HL-60/S4 treated with retinoic acid at 250 ng/mL for 4 days and 3 days (cell line): ENCODE measurements at regions not wholly inside any gene's neighbourhood (a gene's known extent, or its start where the extent isn't known, plus 50 kb on each side); places are given as distances from the start of the nearest gene placed in this dataset.

Source experiments
- in situ Hi-C: fragments of 300-500 bp; cut with MboI; formaldehyde crosslinking; loops from 2 replicates; pipeline ENCODE4 v1.7.0; 2022; ENCODE audit warnings: low sequenced_read_pairs

DNA sequence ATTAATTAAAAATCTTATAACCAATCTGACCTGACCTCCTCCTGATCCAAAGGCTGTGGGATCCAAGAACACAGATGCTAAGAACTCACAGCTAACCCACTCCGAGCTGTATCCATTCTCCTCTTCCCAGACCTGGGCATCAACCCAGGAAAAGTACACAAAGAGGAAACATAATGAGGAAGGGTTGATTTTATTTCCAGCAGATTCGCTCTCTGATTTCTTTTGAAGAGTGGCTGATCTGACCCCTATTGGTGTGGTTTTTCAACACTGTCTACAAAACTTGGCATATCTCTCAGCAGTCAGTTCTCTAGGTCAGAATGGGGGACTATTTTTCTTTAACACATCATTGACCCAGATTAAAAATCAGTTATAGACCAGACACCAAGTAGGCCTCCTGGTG lies 201.9 kb upstream of the UBASH3B start:
- in situ Hi-C loops = no loop called here

DNA sequence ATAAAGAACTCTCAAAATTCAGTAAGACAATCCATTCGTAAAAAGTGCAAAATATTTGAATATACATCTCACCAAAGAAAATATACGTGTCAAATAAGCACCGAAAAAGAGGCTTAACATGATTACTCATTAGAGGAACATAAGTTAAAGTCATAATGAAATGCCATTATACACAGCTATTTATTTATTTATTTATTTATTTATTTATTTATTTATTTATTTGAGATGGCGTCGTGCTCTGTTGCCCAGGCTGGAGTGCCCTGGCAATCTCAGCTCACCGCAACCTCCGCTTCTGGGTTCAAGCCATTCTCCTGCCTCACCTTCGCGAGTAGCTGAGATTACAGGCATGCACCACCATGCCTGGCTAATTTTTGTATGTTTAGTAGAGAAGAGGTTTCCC lies 203.6 kb upstream of the UBASH3B start:
- in situ Hi-C loops = no loop called here

DNA sequence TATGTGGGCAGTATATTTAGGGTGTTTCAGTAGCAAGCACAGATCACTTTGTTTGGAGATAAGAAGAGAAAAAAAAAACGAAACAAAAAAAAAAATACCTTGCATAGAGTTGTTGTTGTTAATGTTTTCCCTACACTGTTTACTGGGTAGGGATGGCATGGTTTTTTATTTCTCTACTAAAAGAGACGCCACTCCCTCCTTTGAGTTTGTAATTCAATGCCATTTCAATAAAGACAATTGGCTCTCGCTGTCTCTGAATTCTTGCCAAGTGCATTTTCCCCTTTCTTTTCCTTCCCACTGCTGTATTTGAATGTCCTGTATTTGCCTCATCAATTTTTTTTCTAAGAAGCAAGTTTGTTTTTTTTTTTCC lies 213.9 kb upstream of the UBASH3B start:
- in situ Hi-C loops = no loop called here

DNA sequence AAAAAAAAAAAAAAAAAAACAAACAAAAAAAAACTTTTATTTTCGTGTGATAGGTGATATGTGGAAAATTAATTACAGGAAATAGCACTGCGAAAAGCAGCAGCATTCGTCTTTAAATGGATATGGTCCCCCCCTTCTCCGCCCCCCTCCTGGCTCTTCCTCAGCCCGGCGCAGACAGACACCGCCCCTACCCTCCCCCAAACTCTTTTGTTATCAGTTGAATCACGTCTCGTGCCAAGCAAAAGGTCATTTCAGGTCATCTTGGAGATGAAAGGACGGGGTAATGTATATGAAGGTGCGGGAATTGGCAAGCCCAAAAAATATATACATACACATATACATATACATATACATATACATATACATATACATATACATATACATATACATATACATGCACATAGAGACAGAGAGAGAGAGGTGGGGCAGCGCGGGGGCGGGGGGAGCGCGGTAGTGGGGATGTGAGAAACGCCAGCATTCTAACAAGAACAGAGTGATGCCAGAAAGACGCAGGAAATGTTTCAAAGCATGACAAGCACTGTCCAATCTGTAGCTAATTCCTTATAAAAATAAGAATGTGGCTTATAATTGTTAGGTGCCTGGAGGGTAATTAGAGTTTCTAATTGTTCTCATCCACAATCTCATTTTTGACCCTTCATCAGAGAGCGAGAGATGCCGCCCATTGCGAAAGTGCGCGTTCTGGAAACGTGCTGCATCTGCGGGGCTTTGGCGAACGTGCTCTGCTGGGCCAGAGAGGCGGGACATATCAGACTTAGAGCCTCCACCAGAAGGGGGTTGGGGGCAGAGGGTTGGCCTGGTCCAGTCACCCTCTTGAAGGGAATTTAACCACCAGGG lies 214.5 kb upstream of the UBASH3B start:
- in situ Hi-C loops = no loop called here

DNA sequence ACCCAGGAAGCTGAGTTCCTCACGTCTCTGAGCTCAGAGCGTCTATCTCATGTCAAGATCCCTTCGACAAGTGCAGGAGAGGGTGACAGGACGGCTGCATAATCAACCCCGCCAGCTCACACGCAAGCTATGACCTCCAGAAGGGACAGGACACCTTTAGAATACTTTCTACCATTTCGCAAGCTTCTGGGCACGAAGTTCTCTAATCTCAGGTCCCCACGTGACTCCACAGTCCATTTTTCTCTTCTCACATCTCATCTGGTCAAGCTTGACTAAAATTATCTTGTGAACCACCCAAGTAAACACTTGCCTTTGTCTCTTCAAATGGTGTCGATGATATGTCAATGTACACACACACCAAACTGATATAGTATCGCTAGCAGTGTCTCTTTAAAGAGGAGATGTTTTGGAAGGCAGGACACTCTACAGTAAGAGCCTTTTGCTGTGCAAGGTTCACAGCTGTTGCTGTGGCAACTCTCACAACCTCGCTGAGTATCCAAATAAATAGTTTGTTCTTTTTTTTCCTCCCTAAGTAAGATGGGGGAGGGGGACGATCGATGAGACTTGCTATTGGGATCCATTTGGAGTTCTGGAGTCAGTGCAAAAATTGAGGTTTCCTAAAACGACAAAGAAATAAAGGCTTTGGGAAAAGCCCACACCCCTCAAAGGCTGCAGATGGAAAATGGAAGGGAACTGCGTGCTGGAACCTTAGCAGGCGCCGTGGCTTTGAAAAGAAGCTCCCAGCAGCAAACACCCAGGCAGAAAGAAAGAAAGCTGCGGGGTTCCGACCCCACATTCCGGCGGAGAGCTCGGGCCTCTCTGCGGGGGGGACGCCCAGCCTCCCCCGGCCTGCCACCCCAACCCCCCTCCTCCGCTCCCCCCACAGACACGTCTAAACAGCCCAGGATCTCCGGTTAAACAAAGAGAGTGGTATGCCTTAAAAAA lies 215.4 kb upstream of the UBASH3B start:
- in situ Hi-C loops = no loop called here

DNA sequence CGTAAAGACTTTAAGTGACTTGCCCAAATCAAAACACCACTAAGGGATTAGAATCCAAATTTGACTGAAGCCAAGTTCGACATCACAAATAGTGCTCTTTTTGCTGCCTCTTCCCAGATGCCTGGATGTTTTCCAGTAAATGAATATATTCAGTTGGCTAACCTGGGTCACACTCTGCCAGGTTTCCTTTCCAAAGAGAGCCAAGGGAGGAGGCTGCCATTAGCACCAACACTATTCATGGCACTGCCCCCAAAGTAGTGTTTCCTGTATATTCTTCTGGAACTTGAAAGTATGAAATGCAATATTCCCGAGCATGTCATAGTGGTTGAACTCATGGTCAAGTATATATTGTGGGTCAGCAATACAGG lies 219.3 kb upstream of the UBASH3B start:
- in situ Hi-C loops = no loop called here

DNA sequence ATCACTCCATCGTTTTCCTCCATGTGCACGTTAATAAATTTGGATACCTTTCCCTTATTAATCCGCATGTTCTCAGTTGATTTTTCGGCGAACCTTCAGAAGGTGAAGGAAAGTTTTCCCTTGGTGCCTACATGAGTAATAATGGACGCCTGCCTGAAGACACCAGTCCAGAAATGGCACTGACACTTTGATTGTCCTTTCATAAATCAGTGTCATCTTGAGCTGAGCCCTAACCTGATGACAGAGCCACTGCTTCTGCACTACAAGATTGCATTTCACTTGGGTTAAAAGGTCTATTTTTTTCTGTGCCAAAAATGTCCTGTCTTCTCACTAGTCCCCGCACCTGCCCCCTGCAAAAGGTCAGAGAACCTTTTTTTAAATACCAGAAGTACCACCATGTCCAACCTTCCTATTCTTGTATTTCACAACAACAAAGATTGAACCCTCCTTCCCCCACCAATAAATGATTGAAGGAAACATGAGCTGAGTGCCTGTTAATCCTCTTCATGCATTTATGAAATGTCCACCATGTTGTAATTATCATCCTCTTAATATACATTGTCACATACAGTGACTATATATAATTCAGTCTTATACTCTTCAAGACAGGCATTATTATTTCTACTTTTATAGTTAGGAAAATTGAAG lies 219.9 kb upstream of the UBASH3B start:
- in situ Hi-C loops = no loop called here

DNA sequence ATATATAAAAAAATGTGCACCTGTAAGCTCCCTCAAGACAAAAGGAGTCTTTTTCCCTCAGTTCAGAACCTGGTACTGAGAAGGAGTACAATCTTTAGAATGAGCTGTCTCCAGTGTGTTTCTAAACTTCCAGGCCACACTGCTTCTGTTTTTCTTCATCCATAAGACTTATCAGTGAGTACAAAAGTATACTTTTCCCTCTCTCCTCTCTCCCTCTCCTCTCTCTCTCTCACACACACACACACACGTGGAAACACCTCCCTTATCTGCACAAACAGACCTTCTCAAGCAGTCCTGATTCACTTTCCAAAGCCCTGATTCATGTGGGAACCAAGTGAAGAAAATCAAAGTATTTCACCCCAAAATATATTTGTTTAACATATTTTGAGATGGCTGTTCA lies 220.7 kb upstream of the UBASH3B start:
- in situ Hi-C loops = no loop called here

DNA sequence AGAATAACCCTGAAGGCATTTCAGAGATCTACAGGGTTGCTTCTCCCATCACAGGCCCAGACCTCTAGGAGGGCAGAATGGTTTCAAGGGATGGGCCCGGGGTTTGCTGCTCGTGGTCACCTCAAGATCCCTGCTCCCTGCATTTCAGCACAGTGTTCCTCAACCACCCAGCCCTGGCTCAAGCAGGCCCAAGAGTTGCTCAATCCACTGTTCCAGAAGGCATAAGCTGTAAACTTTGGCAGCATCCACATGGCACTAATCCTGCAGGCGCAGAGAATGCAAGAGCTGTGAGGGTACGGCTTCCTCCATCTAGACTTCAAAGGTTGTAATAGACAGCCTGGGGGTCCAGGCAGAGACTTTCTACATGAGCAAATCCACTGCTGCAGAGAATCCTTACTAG lies 225.0 kb upstream of the UBASH3B start:
- in situ Hi-C loops = no loop called here

DNA sequence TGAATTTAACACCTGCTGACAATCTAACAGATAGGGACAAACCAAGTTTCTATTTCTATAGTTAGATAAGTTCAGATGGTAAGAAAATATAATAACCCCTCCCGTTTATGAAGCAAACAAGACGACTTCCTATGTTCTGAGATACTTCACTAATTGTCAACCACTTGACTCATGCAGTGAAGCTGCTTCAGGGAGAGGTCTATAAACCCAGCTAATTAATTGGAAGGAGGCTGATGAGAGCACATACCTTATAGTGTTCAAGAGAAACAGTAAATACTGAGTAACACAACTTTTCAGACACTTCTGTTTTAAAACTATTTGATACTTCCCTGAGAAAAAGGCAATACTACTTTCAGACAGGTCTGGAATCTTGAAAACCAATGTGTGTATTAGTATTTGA lies 229.4 kb upstream of the UBASH3B start:
- in situ Hi-C loops = no loop called here

DNA sequence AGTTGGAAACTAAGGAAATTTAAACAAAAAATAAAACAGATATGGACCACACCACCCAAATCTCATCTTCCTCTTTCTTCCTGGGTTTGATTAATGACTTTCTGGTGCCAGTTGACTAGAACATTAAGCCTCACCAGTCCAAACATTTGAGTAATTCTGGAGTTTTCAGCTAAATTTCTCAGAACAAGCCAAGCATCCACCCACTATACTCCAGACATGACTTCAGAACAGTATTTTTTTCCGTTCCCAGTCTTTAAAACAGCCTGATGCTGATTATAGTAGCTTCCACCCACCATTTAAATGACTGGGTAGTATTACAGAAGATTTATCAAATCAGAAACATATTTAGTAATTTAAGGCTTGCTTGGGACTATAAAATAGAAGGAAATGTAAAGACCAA lies 230.9 kb upstream of the UBASH3B start:
- in situ Hi-C loops = no loop called here

DNA sequence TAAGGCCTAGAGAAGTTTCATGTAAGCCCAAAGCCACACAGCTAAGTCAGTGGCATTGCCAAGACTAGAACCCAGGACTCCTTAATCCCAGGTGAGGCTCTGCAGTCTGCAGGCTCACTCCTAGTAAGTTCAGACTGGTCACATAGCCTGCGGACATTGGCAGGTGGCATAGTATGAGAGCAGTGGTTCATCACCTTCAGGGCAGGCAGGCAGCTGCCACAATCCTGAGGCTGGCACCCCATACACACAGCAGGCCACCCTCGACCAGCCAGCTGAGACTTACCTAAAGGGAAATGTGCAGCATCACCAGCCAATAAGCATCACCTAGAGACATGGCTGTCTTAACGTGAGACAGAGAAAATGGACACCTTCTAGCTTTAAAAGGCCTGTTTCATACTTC lies 231.6 kb upstream of the UBASH3B start:
- in situ Hi-C loops = no loop called here

DNA sequence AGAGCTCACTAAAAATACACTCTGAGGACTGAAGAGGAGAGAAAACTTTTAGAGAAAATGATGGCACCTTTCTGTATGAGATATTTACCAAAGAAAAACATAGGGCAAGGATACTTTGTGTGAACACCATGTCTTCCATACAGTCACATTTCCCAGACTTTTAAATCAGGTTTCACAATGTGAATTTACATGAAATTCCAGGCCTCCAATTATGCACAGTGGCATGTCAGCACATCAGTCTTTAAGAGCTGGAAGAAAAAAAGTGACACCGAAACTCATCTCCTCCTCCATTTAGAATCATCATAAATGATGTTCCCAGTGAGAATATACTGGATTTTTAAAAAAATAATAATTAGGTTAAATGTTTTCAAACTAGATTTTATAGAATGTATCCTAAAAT lies 232.2 kb upstream of the UBASH3B start:
- in situ Hi-C loops = no loop called here

DNA sequence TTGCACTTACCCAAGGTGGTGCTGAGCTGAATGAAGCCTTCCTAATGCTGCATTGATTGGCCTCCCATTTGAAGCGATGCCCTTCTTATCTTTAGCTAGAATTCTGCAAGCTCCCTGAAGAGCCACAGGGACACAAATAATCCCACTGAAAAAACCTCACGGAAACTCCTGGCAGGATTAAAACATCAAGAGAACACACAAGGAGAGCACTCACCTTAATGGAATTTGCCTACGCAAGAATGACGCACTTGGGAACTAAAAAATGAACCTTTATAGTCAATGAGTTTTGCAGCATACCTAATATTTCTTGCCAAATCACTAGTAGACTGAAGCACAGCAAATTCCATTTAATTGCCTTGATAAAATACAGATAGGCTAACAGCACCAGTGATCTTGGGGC lies 232.8 kb upstream of the UBASH3B start:
- in situ Hi-C loops = no loop called here

DNA sequence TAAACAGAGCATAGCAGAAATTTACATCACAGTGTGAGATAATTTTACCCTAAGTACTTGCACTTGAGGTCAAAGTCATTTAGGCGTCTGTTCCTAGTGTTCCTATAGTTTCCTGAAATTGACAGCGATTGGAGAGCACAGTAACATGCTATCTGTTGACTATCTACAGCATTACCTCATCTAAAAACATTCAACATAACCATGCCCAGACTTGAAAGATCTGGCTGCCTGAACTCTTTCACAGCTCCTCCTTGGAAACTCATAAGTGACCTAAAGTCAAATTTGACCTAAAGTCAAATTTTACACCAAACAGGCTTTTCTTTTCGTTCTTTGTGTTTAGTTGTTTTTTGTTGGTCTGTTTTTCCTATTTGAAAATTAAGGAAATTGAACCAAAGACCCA lies 233.8 kb upstream of the UBASH3B start:
- in situ Hi-C loops = no loop called here

DNA sequence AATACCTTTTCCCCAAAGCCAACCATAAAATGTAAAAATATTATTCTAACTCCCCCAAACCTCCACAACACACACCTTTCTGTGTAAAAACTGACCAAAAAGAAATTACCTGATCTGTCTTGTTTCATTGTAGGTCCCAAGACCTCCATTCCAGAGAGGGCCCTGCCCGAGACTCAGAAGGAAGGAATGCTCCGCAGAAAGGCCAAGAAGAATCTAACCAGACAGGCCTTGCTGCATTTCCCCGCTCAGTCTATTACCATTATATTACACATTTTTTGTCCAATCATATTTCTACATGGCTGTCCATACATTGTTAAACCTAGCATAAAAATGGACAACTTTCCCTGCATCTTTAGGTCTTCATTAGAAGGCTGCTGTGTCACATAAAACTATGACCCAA lies 237.5 kb upstream of the UBASH3B start:
- in situ Hi-C loops = no loop called here

DNA sequence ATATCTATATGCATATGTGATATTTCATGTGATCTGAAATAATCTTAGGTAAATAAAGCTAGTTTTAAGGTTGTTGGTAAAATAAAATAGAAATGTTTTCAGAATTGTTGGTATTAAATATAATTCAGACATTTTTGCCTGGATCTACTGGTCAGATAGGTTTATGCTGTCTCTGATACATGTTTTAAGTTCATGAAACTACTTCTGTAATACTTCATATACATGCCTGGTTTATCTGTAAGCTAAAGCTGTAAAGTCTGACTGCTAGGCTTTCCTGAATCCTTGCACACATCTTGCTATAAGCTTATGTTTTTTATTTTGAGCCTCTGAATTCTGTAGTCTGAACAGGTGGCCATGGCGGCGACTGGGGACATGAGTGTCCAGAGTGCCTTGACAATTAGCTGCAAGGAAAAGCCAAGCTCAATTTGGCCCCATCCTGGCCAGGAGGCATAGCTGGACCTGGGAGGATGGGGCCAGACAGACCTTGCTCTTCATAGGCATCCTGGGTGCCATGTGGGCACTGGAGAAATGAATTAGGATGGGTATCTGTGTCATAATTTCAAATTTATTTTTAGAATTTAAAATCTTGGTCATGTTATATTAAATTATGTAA lies 241.0 kb upstream of the UBASH3B start:
- in situ Hi-C loops = no loop called here

DNA sequence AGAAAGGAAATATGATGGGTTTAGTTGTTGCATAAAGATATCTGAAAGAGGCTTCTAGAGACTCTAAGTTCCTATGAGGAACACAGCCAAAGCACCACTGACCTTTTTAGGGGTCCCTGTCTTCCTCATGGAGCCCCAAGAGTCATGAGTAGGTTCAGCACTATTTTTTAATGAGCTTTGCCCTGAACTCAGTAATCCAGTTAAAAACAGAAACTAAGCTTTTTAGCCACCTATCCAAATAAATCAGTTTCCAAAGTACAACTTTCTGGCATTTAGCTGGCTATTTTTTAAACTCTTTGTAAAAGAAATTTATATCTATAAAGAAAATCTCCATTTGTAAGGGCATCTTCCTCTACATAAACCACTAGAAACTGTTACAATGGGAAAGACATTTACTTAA lies 241.8 kb upstream of the UBASH3B start:
- in situ Hi-C loops = no loop called here

DNA sequence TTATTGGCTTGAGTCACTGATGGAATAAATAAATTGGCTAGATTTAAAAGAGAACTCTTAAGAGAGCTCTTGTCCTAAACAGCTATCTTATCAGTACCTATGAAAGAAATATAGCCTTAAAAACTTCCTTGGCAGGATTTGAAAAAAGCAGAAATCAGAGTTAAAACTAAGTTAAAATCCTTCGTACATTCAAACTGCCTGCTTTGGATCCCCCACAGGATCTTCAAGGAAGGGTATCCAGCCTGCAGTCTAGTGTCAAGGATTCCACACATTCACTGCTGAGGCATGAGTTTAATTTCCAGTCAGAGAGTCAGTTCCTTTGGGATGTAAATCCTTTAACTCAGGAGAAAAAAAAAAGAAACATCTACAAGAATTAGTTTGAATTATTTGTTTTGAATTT lies 242.9 kb upstream of the UBASH3B start:
- in situ Hi-C loops = no loop called here

DNA sequence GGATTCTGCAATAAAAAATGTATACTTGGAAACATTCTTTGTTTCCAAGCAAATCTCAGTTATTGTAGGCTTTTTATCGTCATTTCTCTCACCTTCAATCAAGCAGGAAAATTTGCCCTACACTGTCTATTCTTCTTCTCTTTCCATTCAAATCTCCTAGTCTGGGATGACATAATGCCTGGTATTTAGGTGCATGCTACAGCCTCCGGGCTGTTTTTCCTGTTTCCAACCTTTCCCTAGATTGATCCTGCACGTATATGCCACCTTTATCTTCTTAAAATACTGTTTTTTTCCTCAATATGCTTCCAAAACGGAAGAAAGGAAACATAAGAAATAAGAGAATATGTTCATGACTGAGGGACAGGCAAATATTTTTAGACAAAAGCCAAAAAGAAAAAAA lies 249.1 kb upstream of the UBASH3B start:
- in situ Hi-C loops = no loop called here
